Fibroblast of skin of right biceps (primary cell): ENCODE measurements at regions not wholly inside any gene's neighbourhood (a gene's known extent, or its start where the extent isn't known, plus 50 kb on each side); places are given as distances from the start of the nearest gene placed in this dataset.
A peak's percentile ranks its signal among the peaks of the same experiment; 100 is the strongest.
"Not testable (repeated sequence)": the region's sequence is repeated elsewhere in the genome, so short reads cannot be mapped to it uniquely, and the experiment has no call there.

Source experiments
- DNase-seq: peaks from one replicate; pipeline ENCODE4 v3.0.0-alpha.2; 2013

DNA sequence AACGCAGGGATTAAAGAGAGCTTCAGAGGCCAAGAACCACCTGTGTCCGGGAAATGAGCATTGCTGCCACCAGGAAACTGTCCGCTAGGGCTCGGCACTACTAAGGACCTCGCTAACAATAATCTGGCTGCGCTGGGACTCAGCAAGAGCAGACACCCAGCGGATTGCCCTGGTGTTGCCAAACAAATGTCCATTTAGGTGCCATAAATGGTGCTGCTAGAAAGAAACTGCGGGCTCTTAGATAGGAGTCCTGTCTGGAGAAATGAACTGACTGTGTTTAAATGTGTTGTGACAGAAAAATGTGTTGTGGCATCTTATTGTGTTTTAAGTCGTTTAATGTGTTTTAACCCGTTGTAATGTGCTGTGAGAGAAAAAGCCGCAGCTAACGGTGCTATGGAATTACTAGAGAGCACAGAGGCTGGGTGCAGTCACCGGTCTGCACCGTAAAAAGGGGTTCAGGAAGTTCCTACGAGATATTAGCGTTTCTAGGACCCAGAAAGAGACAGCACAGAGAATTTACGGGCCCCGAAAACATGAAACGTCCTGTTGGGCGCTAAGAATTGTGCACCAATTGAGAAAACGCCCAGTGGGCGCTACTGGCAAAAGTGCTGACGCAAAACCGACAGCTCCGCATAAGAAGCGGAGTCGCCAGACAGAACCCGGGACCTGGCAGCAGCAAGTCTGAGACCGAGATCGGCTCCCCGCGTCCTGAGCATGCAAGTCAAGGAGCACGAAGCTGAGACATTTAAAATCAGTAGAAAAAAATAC is 90.6 kb downstream of the ANXA2R start:
- DNase-seq: peak; percentile 86

DNA sequence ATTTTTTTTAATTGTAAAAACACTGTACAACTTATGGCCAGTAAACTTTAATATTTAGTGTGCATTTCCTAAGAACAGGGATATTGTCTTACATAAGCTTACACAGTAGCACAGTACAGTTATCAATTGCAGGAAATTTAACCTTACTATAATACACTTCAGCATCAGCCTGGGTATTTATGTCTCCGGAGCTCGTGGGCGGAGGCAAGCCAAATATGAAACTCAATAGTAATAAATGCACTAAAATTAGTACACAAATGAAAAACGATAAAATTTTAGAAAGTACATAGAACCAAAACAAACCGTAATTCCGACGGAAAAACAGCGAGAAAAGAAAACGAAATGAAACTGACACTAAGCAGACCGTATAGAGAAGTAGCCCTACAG is 91.2 kb downstream of the ANXA2R start:
- no peak for DNase-seq

DNA sequence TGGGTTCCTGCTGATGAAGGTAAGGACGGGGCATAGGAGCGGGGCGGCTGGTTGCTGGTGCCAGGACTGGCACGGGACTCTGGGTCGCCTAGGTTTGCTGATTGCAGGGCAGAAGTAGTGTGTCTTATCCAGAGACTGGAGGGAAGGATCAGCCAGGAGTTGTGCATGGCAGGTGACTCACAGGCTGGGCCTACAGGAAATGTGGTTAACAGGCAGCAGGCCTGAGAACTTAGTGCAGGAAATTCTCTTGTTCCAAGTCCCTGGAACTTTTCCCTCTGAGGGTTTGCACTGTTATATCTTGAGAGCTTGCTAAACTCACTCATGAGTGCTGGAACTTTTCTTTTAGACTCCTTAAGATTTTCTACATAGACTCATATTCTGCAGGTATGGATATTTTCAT is 95.1 kb downstream of the ANXA2R start:
- DNase-seq: peak; percentile 93

DNA sequence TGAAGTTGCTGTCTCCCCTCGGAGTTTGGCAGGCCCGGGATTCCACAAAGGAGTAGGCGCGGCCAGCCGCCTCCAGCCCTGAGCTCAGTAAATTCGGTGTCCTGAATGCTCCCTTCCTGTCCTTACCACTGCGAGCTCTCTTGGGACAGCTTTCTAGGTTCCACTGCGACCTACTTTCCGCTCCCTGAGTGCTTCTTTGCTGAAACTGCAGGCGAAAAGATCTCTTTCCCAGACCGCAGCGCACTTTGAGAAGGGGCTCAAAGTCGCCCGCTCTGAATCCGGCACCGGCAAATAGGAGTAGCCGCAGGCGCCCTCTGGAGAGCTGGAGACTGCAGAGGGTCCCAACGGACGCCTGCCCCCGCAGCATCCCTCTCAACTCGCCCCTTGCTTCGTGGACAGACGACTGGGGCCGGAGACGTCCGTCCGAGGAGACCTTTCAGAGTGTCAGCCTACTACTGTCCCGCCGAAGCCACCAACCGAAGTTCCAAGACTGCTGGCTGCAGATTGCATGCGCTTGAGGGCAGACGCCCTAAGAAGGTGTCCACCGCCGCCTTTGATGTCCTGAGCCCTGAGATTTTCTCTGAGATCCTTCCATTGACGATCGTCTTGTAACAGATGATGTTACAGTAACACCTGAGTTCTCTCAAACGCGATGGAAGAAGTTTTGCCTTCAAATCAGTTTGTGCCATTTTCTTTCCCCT is 96.0 kb downstream of the ANXA2R start:
- peak; percentile 31 for DNase-seq

DNA sequence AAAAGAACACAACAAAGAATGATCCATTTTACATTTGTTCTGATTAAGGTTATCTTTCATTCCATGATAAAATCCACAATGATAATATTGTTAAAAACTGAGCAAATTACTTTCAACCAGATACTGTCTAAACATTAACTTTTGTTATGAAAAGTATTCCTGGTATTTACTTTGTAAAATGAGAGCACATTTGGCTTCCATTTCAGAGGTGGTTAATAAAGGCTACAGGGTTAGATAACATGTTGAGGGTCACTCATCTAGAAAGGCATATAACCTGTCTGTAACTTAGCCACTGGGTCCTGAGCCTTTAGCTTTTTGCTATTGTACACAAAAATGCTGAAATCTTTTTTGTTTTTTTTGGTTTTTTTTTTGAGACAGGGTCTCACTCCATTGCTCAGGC is 99.3 kb downstream of the ANXA2R start:
- no peak for DNase-seq

DNA sequence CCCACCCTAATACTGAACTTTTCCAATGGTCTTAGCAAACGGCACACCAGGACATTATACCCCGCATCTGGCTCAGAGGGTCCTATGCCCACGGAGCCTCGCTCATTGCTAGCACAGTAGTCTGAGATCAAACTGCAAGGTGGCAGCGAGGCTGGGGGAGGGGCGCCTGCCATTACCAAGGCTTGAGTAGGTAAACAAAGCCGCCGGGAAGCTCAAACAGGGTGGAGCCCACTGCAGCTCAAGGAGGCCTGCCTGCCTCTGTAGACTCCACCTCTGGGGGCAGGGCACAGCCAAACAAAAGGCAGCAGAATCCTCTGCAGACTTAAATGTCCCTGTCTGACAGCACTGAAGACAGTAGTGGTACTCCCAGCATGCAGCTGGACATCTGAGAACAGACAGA is 108.1 kb downstream of the ANXA2R start:
- not testable (repeated sequence) for DNase-seq

DNA sequence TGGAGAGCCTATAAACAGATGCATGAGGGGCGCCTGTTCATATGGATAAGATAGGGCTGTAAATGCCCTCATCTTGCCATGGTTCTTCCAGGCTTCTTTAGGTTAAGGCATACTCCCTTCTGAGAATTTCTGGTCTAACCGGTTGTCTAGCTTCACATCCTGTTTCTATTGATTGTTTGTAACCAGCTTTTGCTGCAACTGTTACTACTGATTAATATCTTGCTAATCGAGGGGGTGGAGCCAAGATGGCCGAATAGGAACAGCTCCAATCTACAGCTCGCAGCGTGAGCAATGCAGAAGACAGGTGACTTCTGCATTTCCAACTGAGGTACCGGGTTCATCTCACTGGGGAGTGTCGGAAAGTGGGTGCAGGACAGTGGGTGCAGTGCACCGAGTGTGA is 108.7 kb downstream of the ANXA2R start:
- not testable (repeated sequence) for DNase-seq

DNA sequence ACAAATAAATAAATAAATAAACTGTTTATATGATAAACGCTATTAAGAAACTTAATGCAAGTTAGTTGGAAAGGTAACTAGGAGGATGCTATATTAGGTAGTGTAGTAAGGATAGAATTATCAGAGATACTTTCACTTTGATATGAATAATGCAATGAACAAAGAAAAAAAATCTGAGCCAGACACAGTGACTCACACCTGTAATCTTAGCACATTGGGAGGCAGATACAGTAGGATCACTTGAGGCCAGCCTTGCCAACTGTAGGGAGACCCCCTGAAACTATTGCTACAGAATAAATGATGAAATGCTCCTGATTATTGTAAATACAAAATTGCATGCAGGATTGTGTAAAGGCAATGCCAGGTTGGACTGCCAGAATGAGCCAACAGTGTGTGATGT is 109.2 kb downstream of the ANXA2R start:
- no peak for DNase-seq

DNA sequence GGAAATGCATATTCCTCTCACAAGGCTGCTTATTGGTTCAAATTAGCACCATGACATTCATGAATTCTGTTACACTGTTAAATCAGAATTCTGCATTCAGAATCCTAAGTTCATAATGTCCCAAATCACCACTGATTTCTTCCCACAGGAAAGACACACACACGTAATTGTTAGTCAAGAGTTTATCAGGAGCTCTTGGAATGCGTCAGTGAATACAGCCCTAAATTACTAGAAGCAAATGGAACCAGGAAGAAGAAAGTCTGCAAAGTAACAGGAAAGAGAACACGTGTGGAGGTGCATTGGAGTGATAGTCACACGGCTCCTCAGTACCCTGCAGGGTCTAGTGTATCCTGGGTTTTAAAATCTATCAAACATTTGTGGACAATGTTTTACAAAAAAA is 110.2 kb downstream of the ANXA2R start:
- no peak for DNase-seq

DNA sequence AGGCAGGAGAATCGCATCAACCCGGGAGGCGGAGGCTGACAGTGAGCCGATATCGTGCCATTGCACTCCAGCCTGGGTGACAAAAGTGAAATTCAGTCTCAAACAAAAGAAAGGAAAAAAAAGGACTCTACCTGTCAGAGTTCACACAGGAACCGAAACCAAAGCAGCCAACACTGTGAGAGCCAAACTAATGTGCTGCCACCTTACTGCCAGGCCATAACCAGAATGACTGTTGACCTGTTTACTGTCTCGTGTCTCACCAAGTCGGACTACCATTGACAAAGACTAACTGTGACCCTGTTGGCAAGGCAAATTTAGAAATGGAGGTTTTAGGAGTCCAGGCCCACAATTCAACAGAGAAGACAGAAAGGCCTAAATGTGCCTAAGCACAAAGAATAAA is 112.4 kb downstream of the ANXA2R start:
- DNase-seq: no peak

DNA sequence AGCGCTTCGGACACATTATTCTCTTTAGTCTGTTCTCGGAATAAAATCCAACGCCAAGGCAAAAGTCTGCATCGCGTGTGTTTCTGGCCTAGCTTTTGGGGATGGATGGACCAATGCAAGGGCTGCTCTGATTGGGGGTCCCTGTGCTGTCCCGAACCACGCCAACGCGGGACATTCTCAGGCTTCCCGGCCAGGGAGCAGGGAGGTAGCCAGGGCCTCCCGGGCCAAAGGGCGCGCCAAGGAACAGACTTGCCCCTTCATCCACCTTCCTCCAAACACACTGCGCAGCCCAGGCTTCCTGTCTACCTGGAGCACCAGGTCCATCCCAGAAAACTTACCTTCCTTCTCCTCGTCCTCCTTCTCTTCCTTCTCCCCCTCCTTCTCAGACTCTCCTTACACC is 113.0 kb upstream of the SELENOP start:
- DNase-seq: no peak

DNA sequence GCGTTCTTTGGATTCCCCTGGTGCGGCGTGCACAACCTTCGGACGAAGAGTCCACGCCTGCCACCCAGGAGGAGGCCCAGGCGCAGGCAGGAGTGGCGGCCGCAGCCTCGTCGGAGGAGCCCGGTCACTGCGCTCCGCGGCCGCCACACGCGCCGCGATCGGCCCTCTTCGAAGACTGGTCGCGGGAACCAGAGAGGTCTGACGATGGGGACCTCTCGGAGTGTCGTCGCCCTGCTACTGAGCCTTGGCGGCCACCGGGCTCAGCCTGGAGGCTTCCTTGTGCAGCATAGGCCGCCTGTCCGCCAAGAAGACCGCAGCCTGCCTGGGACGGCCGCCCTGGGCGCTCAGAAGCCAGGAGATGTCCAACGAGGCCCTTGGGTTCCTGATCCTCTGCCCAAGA is 112.5 kb upstream of the SELENOP start:
- DNase-seq: no peak

DNA sequence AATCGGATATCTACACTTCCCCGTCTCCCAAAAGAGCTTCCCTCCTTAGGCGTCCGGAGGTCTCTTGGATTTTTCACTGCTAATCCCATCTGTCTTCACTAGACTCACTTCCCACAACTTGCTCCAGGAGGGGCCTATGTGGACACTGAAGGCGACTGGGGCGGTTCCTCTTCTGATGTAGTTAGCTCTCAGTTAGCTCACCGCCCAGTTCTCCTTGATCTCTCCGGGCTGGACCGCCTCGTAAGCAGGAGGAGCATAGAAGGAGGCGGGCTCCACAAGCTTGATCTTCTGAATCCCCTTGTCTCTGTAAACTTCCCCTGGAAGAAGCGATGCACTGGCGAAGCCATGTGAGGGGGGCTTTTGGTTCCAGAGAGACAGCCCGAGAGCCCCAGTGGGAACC is 112.0 kb upstream of the SELENOP start:
- no peak for DNase-seq

DNA sequence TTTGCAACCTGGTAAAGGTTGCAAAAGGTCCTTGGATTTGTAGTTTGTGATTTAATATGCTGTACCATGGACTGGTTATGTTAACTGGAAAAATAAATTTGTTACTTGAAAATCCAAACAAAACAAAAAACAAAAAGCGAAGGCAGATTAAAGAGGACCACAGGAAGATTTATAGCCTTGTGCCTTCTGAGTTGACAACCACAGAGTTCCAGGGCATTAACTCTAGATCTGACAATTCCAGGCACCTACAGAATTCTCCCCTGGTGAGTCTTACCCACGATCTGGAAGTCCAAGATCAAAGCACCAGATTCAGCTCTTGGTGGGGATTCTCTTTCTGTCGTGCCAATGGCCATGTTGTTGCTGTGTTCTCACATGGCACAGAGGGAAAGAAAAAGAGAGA is 107.9 kb upstream of the SELENOP start:
- DNase-seq: no peak

DNA sequence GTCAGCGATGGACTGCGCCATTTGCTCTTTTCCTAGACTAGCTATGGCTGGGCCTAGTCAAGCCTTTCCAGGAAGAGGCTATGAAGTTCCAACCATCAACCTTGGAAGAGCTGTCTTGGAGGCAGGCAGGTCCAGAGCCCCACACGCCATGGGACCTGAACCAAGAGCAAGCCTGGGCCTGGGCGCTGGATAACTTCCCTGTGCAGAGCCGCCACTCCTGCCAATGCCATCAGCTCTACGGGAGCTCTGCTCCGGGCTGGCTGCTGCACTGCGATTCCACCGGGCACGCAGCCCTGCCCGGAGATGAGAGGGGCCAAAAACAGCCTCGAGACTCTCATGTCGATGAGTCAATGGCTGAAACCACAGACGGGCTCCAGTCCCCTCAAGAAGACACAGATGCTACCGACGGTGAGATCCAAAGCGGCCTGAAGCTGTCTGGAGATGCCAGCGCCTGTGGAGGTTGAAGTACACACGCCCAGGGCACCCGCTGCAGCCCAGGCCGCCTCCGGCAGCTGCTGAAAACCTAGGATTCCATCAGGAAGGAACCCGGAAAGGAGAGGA is 103.7 kb upstream of the SELENOP start:
- DNase-seq: no peak

DNA sequence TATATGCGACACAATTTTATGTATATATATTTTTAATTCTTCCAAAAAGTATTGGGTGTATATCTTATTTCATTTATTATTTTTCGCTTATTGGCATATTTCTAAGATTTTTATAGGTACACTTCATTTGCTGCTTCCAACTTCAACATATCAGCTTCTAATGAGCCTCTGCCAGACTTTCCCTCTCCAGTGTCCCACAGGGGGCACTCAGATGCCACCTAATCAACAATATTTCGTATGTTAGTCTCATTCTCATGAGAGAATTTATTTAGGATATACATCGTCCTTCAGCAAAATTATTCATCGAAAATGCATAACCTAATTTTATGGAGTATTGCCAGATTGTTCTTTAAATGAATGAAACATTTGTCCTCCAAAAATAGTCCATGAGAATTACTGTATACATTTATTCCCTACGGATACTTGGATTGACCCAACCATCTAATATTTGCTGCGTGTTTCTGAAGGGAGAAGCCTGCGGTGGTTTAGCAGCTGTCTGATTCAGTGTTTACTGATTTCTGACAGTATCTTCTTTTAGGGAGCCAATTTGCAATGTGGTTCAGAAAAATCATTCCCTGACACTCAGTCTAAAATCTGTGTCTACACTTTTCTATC is 100.6 kb upstream of the SELENOP start:
- DNase-seq: peak; percentile 53

DNA sequence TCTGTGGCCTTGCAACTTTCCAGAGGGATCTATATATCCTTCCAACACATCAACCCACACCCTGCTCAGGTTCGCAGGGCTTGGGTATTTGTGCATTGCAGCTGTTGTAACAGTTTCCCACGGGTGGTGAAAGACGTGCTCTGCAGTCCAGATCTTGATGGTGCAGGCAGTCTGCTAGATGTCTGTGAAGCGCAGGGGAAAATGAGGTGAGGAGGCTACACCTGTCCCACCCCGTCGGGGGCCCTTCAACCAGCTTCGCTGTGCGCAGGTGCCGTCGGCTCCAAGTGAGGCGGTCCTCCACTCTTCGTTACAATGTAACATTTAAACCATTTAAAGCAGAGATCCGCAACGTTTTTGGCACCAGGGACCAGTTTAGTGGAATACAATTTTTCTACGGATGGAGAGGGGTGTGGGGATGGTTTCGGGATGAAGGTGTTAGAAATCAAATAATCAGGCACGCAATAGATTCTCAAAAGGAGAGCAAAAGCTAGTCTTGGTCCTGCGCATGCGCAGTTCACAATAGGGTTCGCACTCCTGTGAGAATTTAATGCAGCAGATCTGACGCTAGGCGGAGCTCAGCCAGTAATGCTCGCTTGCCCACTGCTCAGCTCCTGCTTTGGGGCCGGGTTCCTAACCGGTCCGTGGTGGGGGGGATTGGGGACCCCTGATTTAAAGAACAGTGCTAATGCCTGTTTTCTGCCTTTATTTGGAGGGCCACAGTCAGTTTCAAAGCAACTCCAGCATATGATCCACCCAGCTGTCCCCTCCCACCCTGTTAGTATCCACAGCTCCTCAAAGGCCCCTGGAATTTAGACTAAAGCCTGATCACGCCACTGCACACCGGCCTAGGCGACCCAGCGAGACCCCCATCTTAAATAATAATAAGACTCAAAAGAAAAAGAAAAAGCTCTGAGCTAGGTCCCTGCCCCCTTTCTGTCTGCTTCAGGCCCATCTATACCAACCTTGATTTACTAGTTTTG is 97.1 kb upstream of the SELENOP start:
- peak; percentile 86 for DNase-seq

DNA sequence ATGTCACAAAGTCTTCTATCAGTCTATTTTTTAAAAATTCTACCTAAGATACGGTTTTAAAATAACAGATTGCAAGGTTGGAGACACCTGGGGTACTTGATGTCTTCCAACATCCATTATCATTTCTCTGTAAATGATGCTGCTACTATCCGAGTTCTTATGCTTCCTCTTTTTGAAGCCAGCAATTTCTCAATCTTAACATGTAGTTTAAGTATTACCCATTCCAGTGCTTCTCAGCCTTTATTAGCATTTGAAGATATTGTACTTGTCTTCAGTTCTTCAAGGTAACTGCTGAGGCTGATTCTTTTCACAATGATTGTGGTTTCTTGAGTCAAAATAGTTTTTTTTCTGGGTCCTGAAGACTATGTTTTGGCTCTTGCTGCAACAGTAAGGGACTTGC is 96.4 kb upstream of the SELENOP start:
- no peak for DNase-seq

DNA sequence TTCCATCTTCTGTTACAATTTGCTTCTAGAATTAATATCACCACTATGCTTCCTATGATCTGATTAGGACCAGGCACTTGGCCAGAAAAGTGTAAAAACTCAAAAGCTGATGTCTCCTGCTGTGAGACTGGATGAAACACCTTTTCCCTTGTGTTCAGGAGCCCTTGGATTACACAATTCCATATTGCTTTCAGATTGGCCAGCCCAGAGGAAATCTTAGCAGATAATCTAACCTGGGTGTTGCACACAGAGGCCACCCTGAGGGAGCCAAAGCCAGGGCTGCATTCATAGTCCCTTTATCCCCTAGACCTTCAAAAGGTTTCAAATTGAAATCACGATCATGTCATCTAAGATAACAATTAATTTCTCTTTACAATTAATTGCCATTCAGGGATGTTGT is 94.1 kb upstream of the SELENOP start:
- no peak for DNase-seq

DNA sequence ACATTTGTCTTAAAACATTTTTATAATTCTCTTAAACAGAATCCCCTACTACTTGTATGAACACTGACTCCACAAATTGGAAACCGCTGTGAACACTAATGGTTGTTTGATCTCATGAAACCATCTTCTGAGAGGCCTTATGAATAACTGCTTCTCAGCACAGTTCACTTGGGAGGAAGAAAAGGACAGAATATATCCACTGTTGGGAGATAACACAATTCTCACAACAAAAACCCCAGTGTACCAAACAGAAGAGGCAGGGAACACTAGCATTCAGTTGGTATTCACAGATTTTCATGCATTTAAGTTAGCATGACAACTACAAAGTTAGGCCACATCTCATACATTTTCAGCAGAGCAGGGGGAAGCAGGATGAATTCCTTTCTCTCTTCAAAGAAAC is 89.0 kb upstream of the SELENOP start:
- no peak for DNase-seq

DNA sequence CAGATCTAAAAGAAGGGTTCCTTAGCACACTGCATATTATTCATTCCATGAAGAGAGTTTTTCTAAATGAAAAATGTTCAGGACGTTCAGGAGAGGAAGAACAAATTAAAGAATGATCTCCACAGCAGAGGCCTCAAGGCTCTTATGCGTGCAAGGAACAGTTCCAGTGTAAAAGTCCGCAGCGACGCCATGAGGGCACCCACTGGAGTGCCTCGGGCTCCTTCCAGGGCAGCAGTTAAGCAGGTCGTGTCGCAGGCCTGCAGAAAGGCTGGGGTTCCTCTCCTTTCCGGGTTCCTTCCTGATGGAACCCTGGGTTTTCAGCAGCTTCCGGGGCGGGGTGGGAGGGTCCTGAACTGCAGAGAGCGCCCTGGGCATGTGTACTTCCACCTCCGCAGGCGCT is 87.1 kb upstream of the SELENOP start:
- DNase-seq: no peak

DNA sequence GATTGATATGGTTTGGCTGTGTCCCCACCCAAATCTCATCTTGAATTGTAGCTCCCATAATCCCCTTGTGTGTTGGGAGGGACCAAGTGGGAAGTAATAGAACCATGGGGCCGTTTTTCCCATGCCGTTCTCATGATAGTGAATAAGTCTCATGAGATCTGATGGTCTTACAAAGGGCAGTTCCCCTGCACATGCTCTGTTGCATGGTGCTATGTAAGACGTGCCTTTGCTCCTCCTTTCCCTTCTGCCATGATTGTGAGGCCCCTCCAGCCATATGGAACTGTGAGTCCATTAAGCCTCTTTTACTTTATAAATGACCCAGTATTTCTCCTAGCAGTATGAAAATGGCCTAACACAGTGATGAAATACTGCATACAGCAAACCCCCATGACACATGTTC is 84.8 kb upstream of the SELENOP start:
- no peak for DNase-seq

DNA sequence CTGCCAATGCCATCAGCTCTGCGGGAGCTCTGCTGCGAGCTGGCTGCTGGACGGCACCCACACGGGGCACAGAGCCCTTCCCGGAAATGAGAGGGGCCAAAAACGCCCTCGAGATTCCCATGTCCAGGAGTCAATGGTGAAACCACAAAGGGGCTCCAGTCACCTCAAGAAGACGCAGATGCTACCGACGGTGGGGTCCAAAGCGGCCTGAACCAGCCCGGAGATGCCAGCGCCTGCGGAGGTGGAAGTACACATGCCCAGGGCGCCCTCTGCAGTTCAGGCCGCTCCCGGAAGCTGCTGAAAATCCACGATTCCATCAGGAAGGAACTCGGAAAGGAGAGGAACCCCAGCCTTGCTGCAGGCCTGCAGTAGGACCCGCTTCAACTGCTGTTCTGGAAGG is 82.4 kb upstream of the SELENOP start:
- no peak for DNase-seq
